Upper lobe of right lung (tissue), 1 donor: ENCODE measurements at regions not wholly inside any gene's neighbourhood (a gene's known extent, or its start where the extent isn't known, plus 50 kb on each side); places are given as distances from the start of the nearest gene placed in this dataset.

Experiments
- ATAC-seq: fragments of 200-7000 bp; cut with Tn5 transposase; one replicate; pipeline ENCODE4 v1.9.1; 2020; ENCODE audit warnings: mild to moderate bottlenecking, moderate library complexity
- DNase-seq: peaks from one replicate; pipeline ENCODE4 v3.0.0-alpha.2; 2020
- H3K27ac ChIP-seq: fragments of 200-600 bp; one replicate; pipeline ENCODE4 v1.8.0; 2022
- H3K27me3 ChIP-seq: fragments of 200-600 bp; one replicate; pipeline ENCODE4 v1.8.0; 2022; ENCODE audit warnings: mild to moderate bottlenecking
- H3K36me3 ChIP-seq: fragments of 200-600 bp; one replicate; pipeline ENCODE4 v1.8.0; 2022
- H3K4me1 ChIP-seq: fragments of 200-600 bp; one replicate; pipeline ENCODE4 v1.8.0; 2022
- H3K4me3 ChIP-seq: fragments of 200-600 bp; one replicate; pipeline ENCODE4 v1.8.0; 2022; ENCODE audit warnings: mild to moderate bottlenecking
- H3K9me3 ChIP-seq: fragments of 200-600 bp; one replicate; pipeline ENCODE4 v1.8.0; 2022
- CTCF ChIP-seq: fragments of 200-600 bp; IDR thresholded peaks from one replicate; pipeline ENCODE4 v1.8.0; 2022; ENCODE audit warnings: antibody characterized with exemption
- intact Hi-C: fragments of 100-400 bp; cut with DNase I; formaldehyde crosslinking; loops from one replicate; pipeline ENCODE4 v1.11.0; 2022
- donor health status: DM: no; HTN: yes; CAD: no; lungs with severe emphysema.

DNA sequence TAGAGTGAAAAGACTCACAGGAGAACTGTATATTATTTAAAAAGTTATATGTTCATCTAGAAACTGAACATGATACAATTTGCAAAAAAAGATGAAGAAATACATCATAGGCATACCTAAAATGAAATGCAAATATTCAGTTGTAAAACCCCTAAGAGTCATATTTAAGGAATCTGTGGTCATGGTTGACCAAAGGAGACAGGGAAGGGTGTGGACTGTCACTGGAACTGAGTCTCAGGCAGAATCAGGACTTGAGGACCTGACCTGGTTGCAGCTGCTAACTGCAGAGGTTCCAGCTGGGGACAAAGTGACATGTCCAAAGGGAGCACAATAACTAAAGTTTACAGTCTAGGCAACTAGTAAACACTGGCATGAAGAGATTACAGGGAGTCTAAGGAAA lies 211.3 kb upstream of the RAG2 start:
- Histone ChIP-seq H3K36me3 (no peaks in the 10 kb centered on the region), H3K27ac (no peak overlapping the region), H3K4me3 (no peak overlapping the region), H3K9me3 (no peaks in the 10 kb centered on the region), H3K4me1 (no peaks in the 10 kb centered on the region), H3K27me3 (no peaks in the 10 kb centered on the region)
- no peak for ATAC-seq
- no peak for TF ChIP-seq CTCF
- intact Hi-C loops, result no loop called here
- no peak for DNase-seq

DNA sequence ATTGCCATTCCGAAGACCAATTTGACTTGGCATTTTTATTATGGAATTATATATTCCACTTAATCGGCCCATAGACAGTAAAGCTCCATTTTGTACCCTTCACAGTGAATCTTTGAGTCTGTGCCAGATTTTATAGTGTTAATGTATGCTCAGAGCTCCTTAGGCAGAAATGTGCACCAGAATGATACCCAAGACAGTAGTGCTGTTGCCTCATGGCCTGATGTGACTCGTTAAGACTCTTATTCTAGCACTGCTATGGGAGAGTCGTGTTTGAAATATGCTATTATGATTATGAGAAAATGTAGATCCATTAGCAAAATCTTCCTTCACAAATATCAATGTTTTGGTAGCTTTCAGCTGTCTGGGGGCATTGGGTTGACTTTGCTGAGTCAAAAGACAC lies 209.8 kb upstream of the RAG2 start:
- Histone ChIP-seq H3K4me1 (no peaks in the 10 kb centered on the region), H3K27ac (no peak overlapping the region), H3K4me3 (no peak overlapping the region), H3K27me3 (no peaks in the 10 kb centered on the region), H3K9me3 (no peaks in the 10 kb centered on the region), H3K36me3 (no peaks in the 10 kb centered on the region)
- no peak for TF ChIP-seq CTCF
- intact Hi-C loops, result no loop called here
- DNase-seq, result no peak
- no peak for ATAC-seq

- Histone ChIP-seq H3K4me3 (no peak overlapping the region), H3K27me3 (no peaks in the 10 kb centered on the region), H3K36me3 (no peaks in the 10 kb centered on the region), H3K4me1 (no peaks in the 10 kb centered on the region), H3K27ac (no peak overlapping the region), H3K9me3 (no peaks in the 10 kb centered on the region)
- DNase-seq (no peak), ATAC-seq (no peak)
- no peak for TF ChIP-seq CTCF
- intact Hi-C loops, result no loop called here
Measured at GRCh38 chr11:36803084-36803483, 205.0 kb upstream of the RAG2 start.

GRCh38 chr11:36792996-36793914 lies 195.2 kb upstream of the RAG2 start:
- intact Hi-C loops, result no loop called here
- Histone ChIP-seq H3K4me3 (no peak overlapping the region), H3K4me1 (no peaks in the 10 kb centered on the region), H3K9me3 (no peaks in the 10 kb centered on the region), H3K27ac (no peak overlapping the region), H3K36me3 (no peaks in the 10 kb centered on the region), H3K27me3 (no peaks in the 10 kb centered on the region)
- DNase-seq (no peak), ATAC-seq (no peak)
- peak; percentile 5 for TF ChIP-seq CTCF

DNA sequence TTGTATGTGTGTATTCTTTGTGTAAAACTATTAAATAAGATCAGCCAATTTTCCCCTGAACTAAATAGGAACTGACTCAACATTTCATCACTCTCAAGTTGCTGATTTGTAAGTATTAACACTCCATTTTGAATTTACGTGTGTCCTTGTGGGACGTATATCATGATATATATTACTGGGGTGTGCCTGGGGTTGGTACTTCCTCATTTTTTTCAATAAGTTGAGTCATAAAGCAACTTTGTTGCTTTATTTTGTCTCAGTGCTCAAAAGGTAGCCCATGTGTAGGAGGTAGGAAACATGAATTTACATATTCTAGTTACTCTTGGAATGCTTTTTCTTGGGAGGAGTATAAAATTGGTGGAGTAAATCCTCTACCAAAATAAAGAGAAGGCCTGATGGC lies 193.9 kb upstream of the RAG2 start:
- H3K4me1 ChIP-seq, result no peaks in the 10 kb centered on the region
- no peaks in the 10 kb centered on the region for H3K27me3 ChIP-seq
- no peak for ATAC-seq
- H3K9me3 ChIP-seq, result no peaks in the 10 kb centered on the region
- H3K36me3 ChIP-seq, result no peaks in the 10 kb centered on the region
- H3K4me3 ChIP-seq, result no peak overlapping the region
- intact Hi-C loops, result no loop called here
- no peak for TF ChIP-seq CTCF
- no peak overlapping the region for H3K27ac ChIP-seq
- no peak for DNase-seq
